NCI-H1417 (cell line): ENCODE measurements at regions not wholly inside any gene's neighbourhood (a gene's known extent, or its start where the extent isn't known, plus 50 kb on each side); places are given as distances from the start of the nearest gene placed in this dataset.

ENCODE experiments used
- DNase-seq, 3 experiments: peaks; one replicate each; lab custom pipeline; 2025; lab: John Stamatoyannopoulos, UW

- DNase-seq = no peak
These were observed 61.1 kb upstream of the MARCKS start for GRCh38 chr6:113796038-113796437.

GRCh38 chr6:113802779-113803178 lies 54.4 kb upstream of the MARCKS start:
- no peak for DNase-seq

- DNase-seq = peak in 1 of 3 experiments; percentile 25
These were observed 51.9 kb upstream of the MARCKS start for GRCh38 chr6:113805173-113805790.

GRCh38 chr6:113805811-113806495 lies 51.2 kb upstream of the MARCKS start:
- no peak for DNase-seq
